ENCODE measurements at regions not wholly inside any gene's neighbourhood (a gene's known extent, or its start where the extent isn't known, plus 50 kb on each side); places are given as distances from the start of the nearest gene placed in this dataset.

- TF ChIP-seq SUZ12 (IDR thresholded peaks at IDR 0.05; ENCODE audit: extremely low read depth, insufficient read depth, insufficient read length) (no peak), ZNF274 (IDR thresholded peaks at IDR 0.05; ENCODE audit: low read depth, low read length) (no peak), YY1 (IDR thresholded peaks at IDR 0.05; ENCODE audit: insufficient read depth, insufficient read length) (no peak)
Observed at GRCh38 chr1:55420929-55421716, 206.0 kb upstream of the USP24 start.

All from NT2/D1 (cell line).